ENCODE measurements at regions not wholly inside any gene's neighbourhood (a gene's known extent, or its start where the extent isn't known, plus 50 kb on each side); places are given as distances from the start of the nearest gene placed in this dataset.

DNA sequence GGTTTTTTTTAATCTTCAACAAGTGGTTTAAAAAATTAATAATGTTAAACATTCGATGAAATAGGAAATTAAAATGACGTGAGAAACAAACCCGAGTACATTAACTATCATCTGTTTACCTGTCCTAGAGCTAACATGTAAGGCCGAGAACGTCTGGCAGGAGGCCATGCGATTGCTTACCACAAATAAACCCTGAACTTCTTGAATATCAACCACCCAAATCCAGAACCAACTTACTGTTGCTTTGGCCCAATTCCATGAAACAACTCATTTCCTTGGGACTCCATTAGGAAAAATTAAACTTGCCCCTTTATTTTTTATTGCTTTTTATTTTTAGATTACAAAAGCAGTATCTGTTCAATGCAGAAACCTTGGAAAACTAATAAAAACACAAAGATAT lies 228.9 kb upstream of the IRS2 start:
- TF ChIP-seq, protein P1, sequence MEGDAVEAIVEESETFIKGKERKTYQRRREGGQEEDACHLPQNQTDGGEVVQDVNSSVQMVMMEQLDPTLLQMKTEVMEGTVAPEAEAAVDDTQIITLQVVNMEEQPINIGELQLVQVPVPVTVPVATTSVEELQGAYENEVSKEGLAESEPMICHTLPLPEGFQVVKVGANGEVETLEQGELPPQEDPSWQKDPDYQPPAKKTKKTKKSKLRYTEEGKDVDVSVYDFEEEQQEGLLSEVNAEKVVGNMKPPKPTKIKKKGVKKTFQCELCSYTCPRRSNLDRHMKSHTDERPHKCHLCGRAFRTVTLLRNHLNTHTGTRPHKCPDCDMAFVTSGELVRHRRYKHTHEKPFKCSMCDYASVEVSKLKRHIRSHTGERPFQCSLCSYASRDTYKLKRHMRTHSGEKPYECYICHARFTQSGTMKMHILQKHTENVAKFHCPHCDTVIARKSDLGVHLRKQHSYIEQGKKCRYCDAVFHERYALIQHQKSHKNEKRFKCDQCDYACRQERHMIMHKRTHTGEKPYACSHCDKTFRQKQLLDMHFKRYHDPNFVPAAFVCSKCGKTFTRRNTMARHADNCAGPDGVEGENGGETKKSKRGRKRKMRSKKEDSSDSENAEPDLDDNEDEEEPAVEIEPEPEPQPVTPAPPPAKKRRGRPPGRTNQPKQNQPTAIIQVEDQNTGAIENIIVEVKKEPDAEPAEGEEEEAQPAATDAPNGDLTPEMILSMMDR (conservative IDR thresholded peaks at IDR 0.05; ENCODE audit: low read length): no peak
- TF ChIP-seq EZH2phosphoT487 (IDR thresholded peaks at IDR 0.05; ENCODE audit: borderline replicate concordance, low read depth, low read length): no peak
